ENCODE measurements at regions not wholly inside any gene's neighbourhood (a gene's known extent, or its start where the extent isn't known, plus 50 kb on each side); places are given as distances from the start of the nearest gene placed in this dataset.
"Not testable (repeated sequence)": the region's sequence is repeated elsewhere in the genome, so short reads cannot be mapped to it uniquely, and the experiment has no call there.

DNA sequence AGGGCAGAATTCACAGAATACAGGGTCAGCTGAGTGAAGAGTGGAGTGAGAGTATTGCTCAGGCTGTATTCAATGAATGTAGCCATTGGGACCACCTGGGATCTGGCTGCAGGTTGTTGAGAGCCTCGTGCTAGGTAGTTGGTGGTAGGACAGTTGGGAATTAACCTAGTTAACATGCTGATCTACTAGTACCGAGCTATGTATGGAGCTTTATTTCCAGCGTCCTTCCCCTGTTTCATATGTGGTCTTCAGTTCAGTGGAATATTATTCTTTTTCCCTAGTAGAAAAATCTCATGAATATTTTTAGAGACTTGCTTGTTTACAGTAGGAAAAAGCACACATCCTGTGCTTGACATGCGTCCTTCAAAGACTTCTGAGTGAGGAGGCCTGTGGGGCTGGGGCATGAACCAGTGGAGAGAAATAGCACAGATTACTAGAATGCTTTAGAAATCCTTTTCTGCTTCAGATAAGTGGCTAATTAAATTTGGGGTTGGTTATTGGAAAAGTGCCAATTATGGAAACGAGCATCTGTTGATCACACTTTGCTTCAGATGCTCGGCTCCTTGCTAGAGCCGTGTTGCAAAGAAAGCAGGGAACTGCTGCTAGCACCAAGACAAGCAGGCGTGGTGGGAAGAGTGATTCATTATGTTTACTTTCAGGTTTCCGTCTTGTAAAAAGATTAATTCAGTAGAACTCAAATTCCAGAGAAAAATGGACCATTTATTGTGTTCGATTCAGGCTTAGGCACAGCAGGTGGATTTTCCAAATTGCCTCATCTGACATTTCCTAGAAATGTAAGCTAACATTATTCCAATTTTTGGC is 53.6 kb downstream of the ARF6 start:
- no peak for DNase-seq

DNA sequence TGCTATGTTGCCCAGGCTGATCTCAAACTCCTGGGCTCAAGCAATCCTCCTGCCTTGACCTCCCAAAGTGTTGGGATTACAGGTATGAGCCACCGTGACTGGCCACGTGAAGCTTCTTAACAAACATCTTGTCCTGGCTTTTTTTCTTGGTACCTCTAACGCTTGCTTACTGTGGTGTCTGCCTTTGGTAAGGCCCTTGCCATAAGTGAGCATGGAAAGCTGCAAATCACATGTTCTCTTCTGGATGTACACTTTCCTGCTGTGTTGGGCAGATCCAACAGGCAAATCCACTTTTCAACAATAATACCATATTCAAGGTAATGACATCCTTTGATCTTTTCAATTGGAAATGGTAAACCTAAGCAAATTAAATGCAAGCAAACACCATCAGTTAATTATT is 54.6 kb downstream of the ARF6 start:
- no peak for DNase-seq

DNA sequence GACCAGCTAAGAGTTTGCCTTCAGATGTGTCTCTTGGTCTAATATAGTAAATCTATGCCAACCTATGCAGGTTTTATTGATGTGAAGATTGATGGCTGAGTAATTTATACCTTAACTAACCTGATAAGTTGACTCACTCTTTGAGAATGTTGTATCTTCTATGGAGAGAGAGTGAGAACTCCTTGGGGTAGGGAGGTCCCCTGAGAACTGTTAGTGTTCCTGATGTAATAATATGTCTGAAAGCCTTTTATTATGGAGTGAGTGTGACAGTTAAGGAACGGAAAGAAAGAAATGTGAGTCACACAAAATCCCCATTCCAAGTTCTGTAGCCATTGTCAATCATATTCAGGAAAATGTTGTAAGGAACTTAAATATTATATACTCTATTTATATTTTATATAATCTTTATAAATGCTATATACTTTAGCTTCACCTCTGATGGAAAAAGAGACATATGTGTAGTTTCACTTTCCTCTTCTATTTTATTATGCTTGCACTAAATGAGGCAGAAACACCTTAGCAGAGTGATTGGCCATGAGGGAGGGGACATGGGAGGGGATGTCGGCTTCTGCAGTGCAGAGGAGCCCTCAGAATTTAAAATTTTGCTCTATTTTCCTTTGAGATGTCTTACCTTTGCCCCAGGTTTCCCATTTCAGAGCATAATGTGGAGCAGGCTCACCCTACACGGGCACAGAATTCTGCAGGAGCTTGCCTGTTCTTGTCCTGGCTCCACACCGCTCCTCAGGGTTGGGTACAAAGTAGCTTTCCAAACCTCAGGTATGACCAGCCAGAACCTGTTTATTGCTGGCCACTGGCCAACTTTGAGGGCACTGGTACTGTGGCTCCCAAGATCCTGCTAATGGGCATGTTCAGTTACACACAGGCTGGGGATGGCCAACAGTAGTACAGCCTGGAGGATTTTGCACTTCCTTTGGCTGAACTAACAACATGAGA is 57.7 kb downstream of the ARF6 start:
- no peak for DNase-seq

DNA sequence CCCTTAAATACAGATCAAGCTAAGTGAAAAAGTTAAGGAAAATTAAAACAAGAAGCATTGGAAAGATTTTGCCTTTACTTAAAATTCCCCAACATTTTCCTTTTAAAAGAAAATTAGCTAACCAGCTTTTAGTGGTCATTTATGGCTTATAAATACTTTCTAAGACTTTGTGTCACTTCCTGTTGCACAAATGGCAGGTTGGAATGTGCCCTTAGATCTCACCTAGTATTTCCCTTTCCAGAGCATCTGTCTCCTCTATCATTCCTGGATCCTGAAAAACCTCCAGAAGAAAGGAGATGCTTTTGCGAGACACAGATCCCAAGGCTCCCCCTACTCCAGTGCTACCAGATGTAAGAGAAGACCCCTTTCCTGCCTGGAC is 58.3 kb downstream of the ARF6 start:
- DNase-seq, result no peak

DNA sequence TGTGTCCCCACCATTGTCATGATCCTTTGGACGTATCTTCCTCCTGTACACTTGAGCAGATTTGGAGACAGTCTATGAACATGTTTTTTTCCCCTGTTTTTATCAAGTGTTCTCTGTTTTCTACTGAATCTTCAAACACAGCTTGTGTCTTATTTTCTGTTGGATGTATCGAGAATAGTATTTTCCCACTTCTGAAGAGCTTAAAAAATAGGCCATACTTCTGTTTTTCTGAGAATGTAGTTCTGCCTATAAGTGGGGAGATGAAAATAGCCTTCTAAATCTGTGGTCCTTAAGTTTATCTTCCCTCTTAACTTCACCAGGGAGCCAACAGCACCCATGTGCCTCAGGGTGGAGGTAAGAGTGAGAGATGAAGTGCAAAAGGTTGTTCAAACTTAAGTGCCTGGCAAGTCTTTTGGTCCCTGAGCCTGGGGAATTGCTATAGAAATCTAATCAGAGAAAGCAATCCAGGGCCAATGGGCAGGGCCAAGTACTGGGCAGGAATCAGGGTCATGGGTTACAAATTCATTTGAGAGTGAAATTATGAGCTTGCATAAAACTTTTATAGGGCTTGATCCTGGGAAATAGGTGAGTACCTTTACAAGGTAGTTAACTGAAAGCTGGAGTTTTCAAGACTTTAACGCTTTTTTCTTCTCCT is 58.9 kb downstream of the ARF6 start:
- DNase-seq, result no peak

DNA sequence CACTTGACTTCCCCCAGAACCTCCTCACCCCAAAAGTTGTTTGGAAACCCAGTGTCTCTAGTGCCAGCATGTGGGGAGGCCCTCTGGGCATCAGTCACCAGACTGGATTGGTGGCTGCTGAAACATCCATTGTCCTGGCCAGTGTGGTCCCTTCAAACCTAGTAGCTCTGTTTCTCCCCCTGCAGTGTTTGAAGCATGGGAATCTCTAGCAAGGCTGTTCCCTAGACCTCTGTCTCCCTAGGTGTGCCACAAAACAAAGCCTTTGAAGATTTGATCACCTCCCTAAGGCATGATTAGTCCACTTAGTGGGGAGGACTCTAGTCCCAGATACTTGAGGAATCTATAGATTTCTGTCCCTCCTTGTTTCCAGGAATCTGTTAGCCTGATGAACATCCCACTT is 60.3 kb downstream of the ARF6 start:
- no peak for DNase-seq

DNA sequence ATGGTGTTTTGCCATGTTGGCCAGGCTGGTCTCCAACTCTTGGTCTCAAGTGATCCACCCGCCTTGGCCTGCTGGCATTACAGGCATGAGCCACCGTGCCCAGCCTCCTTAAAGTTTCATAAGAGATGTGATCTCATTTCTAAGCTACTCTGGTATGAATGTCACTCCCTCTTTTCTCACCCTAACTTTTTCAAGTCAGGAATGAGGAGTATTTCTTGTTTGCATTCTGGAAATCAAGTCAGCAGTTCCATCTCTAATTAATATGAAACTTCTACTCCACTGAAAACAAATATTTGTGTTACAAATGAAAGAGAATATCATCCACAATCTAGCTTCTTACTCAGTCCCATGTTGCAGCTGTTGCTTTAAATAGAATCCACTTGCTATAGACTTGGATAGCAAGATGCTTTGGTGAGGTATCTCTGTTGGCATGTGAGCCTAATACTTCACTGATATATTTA is 61.3 kb downstream of the ARF6 start:
- no peak for DNase-seq

DNA sequence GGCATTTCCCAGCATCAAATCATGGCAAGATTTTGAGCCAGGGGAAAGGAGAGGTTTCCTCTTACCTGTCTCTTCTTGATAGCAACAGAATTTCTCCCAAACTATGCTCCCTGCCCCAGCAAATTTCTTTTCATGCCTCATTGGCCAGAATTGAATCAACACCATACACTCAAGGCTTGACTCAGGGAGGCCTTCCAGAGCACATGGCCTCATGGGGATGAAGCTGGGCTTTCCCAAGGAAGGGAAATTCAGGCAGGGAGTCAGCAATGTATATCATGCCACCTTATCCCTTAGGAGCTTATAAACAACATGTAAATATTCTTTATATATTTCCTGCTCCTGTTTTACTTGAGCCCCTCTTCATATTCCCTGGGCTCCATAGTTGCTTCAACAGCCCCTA is 62.1 kb downstream of the ARF6 start:
- no peak for DNase-seq

DNA sequence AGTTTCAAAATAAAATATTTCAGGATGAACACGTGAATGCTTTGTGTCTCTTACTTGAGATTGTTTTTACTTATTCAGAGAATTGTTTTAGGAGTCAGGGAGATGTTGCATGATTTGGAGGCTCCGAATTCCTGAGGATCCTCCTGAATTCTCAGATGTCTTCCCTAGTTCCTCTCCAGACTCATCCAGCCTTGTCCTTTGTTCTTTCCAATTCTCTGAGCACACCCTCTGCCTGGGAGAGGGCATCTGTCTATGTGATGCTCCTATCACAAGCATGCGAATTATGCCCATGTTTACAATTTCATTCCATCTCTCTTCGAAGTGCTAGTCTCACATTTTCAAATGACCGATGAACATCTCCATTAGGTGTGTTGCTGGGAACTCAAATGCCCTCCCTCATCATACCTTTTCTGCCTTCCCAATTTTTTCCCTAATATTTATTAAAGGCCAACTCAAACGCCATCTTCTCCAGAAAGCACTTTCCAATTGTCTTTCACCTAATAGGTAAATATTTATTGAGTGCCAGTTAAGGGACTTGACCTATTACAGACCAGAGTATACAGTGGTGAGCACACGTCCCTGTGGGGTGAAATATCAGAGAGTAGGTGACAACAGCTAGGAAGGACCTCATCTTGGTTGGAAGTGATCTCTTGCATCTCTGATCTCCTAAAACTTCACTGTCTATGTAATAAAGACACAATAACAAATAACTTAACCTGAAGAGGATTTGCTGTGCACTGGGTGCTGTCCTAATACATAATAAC is 64.4 kb downstream of the ARF6 start:
- DNase-seq, result no peak

DNA sequence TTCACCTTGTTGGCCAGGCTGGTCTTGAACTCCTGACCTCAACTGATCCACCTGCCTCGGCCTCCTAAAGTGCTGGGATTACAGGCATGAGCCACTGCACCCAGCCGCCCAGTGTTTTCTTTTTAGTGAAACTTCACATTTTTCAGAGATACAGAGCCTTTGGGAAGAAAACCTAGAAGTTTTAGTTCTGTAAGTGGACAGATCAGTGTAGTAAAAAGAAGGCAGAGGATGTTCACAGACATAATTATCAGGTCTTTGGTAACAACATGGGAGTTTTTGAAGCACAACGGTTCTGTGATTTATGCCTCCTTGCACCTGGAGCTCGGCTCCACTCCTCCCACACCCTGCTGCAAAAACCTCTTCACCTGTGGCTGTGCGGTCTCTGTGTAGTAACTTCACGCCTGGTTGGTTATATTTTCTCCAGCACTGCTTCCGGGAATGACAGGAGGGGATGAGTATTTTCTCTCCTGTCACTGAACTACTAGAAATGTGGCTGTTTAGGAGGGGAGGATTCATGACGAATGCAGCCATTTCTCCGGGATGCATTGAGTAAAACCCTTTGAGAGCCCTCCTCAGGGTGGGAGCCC is 67.0 kb downstream of the ARF6 start:
- no peak for DNase-seq

DNA sequence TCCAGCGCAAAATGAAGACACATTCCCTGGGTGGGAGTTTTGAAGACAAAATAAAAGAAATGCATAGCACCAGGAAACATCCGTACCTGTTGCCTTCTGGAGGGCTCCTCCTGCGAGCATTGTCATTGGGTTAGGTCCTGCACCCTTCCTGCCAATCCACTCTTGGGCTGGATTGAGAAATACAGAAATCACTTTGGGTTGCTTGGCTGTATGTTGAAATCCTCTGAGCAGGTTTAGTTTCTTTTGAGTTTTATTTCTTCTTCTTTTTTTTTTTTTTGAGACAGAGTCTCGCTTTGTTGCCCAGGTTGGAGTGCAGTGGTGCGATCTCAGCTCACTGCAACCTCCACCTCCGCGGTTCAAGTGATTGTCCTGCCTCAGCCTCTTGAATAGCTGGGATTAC is 67.6 kb downstream of the ARF6 start:
- DNase-seq, result no peak

DNA sequence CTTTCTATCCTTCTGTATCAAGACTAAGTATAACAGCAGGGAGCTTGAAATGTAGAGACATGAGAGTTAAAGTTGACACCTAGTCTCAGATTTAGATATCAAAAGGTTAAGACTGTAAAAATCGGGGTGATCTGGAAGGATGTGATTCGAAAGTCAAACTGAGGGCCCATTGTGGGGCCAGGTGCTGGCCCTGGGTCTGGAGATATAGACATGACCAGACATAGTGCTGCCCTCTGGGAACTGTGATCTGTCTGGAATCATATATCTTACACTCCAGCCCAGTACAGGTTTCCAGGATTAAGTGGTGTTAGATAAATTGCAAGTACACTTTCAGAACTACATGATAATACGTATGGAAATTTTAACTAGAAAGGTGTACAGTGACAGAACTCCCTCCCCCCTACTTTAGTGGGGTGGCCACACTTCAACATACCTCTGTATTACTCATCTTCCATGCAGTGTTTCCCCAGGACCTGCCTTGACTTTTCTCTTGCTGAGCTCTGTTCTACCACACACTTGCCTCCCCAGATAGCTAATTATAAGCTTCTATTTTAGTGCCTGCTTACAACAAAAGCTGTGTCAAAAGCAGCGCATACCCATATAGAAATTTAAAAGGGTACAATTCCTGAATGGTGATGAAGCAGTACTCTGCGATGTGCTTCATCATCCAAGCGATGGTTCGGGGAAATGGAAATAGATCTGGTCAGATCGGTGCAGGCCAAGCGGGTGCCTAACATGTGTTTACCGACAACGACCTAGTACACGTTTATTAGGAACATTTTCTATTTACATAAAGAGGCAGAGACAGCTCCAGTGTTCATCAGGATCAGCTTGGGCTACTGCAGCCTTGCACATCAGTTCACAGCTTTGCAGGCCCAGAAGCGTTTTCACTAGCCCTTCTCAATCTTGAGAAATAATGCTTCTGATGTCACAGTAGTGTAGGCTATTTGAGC is 68.7 kb downstream of the ARF6 start:
- DNase-seq, result no peak

DNA sequence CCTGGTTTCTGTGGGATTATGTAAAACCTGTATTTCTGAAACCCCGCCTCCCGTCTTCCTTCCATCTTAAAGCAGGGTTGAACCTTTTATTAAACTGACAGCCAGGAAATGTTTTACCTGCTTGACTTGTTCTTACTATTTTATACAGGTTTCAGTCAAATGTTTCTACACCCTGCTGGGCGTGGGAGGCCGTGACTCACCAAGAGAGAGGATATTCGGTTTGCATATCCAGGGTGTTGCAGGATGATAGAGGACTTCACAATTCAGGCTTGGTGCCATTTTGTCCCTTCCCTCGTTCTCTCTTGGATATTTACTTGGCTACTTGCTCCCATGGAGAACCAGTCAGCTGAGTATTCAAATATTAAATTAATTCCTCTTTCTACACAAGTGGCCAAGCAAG is 69.7 kb downstream of the ARF6 start:
- no peak for DNase-seq

DNA sequence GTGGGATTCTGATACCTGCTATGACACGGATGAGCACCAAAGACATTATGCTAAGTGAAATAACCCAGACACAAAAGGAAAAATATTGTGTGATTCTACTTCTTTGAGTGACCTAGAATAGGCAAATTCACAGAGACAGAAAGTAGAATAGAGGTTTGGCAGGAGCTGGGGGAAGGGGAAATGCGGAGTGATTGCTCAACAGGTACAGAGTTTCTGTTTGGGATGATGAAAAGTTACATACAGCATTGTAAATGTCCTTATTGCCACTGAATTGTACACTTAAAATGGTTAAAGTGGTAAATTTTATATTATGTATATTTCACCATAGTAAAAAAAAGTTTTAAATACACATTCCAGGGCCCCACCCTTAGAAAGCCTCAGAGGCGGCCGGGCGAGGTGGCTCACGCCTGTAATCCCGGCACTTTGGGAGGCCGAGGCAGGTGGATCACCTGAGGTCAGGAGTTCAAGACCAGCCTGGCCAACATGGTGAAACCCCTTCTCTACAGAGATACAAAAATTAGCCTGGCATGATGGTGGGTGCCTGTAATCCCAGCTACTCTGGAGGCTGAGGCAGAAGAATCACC is 72.3 kb downstream of the ARF6 start:
- DNase-seq, result not testable (repeated sequence)

DNA sequence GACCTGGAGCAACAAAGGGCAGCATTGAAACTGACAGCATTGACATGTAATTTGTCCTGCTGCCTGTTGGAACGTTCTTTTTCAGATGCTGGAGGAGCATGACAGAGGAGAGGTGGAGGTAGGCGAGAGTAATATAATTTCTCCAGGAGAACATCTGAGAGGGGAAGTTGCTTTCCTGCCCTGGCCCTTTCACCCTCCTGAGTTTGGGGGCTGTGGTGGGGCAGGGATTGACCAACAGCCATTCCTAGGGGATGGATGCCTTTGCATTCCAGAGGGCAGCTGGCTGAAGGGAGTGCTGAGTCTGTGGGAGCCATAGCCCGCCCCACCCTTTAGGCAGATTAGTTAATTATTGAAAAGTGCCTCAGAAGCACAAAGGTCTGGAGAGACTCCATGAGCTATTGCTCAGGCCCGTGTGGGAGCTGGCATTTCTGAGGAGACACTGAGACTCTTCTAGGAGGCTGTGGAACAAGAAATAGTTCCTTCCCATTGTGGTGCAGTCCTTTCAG is 73.5 kb downstream of the ARF6 start:
- DNase-seq, result no peak

DNA sequence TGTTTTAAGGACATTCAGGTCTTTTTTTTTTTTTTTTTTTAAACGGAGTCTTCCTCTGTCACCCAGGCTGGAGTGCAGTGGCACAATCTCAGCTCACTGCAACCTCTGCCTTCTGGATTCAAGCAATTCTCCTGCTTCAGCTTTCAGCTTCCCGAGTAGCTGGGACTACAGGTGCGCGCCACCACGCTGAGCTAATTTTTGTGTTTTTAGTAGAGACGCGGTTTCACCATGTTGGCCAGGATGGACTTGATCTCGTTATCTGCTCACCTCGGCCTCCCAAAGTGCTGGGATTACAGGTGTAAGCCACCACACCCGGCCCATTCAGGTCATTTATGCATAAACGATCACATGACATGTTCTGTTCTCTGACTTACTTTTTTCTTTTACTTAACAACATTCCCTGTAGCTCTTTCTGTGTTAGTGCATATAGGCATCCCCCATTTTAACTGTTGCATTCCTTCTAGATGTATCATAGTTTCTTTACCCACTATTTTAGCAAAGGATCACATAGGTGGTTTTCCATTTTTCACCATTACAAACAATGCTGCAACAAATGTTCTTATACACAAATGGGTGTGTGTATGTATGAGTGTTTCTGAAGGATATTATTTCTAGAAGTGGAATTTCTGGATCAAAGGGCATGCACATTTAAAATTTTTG is 74.2 kb downstream of the ARF6 start:
- DNase-seq, result no peak

DNA sequence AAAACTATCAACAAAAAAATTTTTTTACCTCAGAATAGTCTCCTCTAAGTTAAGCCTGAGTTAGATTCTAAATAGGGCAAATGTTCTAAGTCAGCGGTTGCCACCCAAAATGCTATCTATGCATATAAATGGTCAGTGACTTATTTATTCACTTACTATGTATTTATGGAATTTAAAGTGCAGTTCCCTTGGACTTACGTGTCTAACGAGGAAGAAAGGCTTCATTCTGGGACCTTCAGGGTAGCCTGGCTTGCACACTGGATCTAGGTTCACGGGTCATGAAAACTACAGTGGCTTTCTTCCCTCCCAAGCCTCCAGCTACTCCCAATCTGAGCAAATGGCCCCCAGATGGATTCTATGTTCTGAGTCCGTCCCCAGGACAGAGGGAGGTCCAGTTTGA is 77.1 kb downstream of the ARF6 start:
- DNase-seq, result no peak

DNA sequence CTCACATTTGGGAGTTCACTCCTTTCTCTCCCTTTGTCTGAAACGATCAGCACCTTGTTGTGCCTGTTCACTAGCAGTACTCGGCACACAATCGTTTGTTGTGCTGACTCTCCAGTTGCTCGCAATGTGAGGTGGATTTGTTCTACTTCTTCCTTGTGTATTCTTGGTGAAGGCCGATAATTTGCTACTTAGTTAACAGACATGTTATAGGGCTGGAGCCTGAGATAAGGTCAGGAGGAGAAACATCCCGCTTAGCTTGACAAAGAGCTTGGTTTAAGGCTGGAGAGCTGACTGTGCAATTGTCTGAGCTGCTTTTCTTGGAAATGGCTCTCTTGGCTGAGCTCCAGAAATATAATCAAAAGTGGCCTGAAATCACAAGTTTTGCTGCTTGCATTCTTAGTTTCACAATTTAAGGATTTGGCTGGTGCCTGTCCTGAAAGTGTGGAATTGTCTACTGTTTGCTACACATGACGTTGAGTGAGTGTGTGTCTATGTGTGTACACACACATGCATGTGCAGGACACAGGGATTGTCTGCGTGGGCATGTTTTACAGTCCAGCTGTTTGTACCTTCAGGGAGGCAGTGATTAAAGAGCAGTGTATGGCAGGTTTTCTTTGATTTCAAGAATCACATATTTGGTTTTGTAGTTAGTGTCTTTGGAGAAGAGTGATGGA is 77.7 kb downstream of the ARF6 start:
- no peak for DNase-seq
